ENCODE measurements at regions not wholly inside any gene's neighbourhood (a gene's known extent, or its start where the extent isn't known, plus 50 kb on each side); places are given as distances from the start of the nearest gene placed in this dataset.

- Histone ChIP-seq H3K27me3 (no peaks in the 10 kb centered on the region), H3K27ac (no peak overlapping the region), H3K36me3 (no peaks in the 10 kb centered on the region), H3K9me3 (no peaks in the 10 kb centered on the region), H3K4me1 (ENCODE audit: insufficient read depth) (no peaks in the 10 kb centered on the region), H3K4me3 (no peak overlapping the region)
- WGBS, 3 donors = 28 to 47% (median 42%) methylated on average over 5 of the region's 5 CpGs
- no peak for TF ChIP-seq POLR2A (IDR thresholded peaks at IDR 0.05)
- no peak for TF ChIP-seq CTCF (IDR thresholded peaks at IDR 0.05)
- no peak for TF ChIP-seq EP300 (IDR thresholded peaks at IDR 0.05)
- intact Hi-C loops (cut with DNase I) = no loop called here
- no peak for DNase-seq
Observed at GRCh38 chr4:145320294-145320693, 139.9 kb upstream of the OTUD4 start.

- no peak overlapping the region for H3K4me3 ChIP-seq
- DNase-seq = no peak
- intact Hi-C loops (cut with DNase I) = no loop called here
- no peak for TF ChIP-seq POLR2A (IDR thresholded peaks at IDR 0.05)
- no peak for TF ChIP-seq EP300 (IDR thresholded peaks at IDR 0.05)
- TF ChIP-seq CTCF (IDR thresholded peaks at IDR 0.05) = no peak
- H3K9me3 ChIP-seq = no peaks in the 10 kb centered on the region
- H3K4me1 ChIP-seq (ENCODE audit: insufficient read depth) = no peaks in the 10 kb centered on the region
- WGBS, 3 donors = 65 to 69% (median 66%) methylated on average over 2 of the region's 2 CpGs
- H3K27ac ChIP-seq = no peak overlapping the region
- H3K36me3 ChIP-seq = no peaks in the 10 kb centered on the region
- no peaks in the 10 kb centered on the region for H3K27me3 ChIP-seq
Observed at GRCh38 chr4:145319751-145320150, 139.4 kb upstream of the OTUD4 start.

GRCh38 chr4:145316897-145317574 is 136.6 kb upstream of the OTUD4 start:
- intact Hi-C loops (cut with DNase I) = no loop called here
- Histone ChIP-seq H3K4me1 (ENCODE audit: insufficient read depth) (no peaks in the 10 kb centered on the region), H3K36me3 (no peaks in the 10 kb centered on the region), H3K27me3 (no peaks in the 10 kb centered on the region), H3K9me3 (no peaks in the 10 kb centered on the region), H3K27ac (no peak overlapping the region), H3K4me3 (no peak overlapping the region)
- no peak for DNase-seq
- 66 to 69% (median 69%) methylated on average over 2 of the region's 2 CpGs for WGBS, 3 donors
- TF ChIP-seq EP300 (IDR thresholded peaks at IDR 0.05) (no peak), POLR2A (IDR thresholded peaks at IDR 0.05) (no peak)

GRCh38 chr4:145315811-145316225 is 135.4 kb upstream of the OTUD4 start:
- Histone ChIP-seq H3K36me3 (no peaks in the 10 kb centered on the region), H3K9me3 (no peaks in the 10 kb centered on the region), H3K4me3 (no peak overlapping the region), H3K27ac (no peak overlapping the region), H3K4me1 (ENCODE audit: insufficient read depth) (no peaks in the 10 kb centered on the region), H3K27me3 (no peaks in the 10 kb centered on the region)
- TF ChIP-seq EP300 (IDR thresholded peaks at IDR 0.05) (no peak), POLR2A (IDR thresholded peaks at IDR 0.05) (no peak), CTCF (IDR thresholded peaks at IDR 0.05) (no peak)
- DNase-seq = no peak
- intact Hi-C loops (cut with DNase I) = no loop called here

- intact Hi-C loops (cut with DNase I) = no loop called here
- H3K36me3 ChIP-seq = no peaks in the 10 kb centered on the region
- TF ChIP-seq EP300 (IDR thresholded peaks at IDR 0.05) (no peak), POLR2A (IDR thresholded peaks at IDR 0.05) (no peak), CTCF (IDR thresholded peaks at IDR 0.05) (no peak)
- H3K4me1 ChIP-seq (ENCODE audit: insufficient read depth) = no peaks in the 10 kb centered on the region
- no peak for DNase-seq
- H3K9me3 ChIP-seq = no peaks in the 10 kb centered on the region
- H3K27ac ChIP-seq = no peak overlapping the region
- 56 to 61% (median 59%) methylated on average over 3 of the region's 3 CpGs for WGBS, 3 donors
- no peaks in the 10 kb centered on the region for H3K27me3 ChIP-seq
- no peak overlapping the region for H3K4me3 ChIP-seq
Observed at GRCh38 chr4:145308598-145308997, 128.2 kb upstream of the OTUD4 start.

Measured in ovary (tissue), 7 donors.